RKO (cell line): ENCODE measurements at regions not wholly inside any gene's neighbourhood (a gene's known extent, or its start where the extent isn't known, plus 50 kb on each side); places are given as distances from the start of the nearest gene placed in this dataset.
"Not testable (repeated sequence)": the region's sequence is repeated elsewhere in the genome, so short reads cannot be mapped to it uniquely, and the experiment has no call there.

ENCODE experiments used
- DNase-seq: peaks from one replicate; pipeline ENCODE4 v3.0.0-alpha.2; 2016; ENCODE audit warnings: low spot score

GRCh38 chr1:117754061-117754969 lies 148.5 kb downstream of the TENT5C start:
- DNase-seq: peak; percentile 74

GRCh38 chr1:117757668-117758067 lies 151.8 kb downstream of the TENT5C start:
- DNase-seq: peak; percentile 14

GRCh38 chr1:117758444-117759316 lies 152.8 kb downstream of the TENT5C start:
- DNase-seq: peak; percentile 74

GRCh38 chr1:117759535-117759934 lies 153.7 kb downstream of the TENT5C start:
- no peak for DNase-seq

- DNase-seq: no peak
Measured at GRCh38 chr1:117760069-117760468, 154.2 kb downstream of the TENT5C start.

- DNase-seq: no peak
Measured at GRCh38 chr1:117760485-117760884, 154.6 kb downstream of the TENT5C start.

GRCh38 chr1:117767756-117768155 lies 161.7 kb downstream of the GDAP2 start:
- not testable (repeated sequence) for DNase-seq

GRCh38 chr1:117770981-117771531 lies 158.4 kb downstream of the GDAP2 start:
- no peak for DNase-seq

- no peak for DNase-seq
Measured at GRCh38 chr1:117779364-117779763, 150.1 kb downstream of the GDAP2 start.

- no peak for DNase-seq
Measured at GRCh38 chr1:117780687-117781475, 148.5 kb downstream of the GDAP2 start.

- DNase-seq: no peak
Measured at GRCh38 chr1:117782056-117782455, 147.4 kb downstream of the GDAP2 start.

GRCh38 chr1:117783606-117784396 lies 145.6 kb downstream of the GDAP2 start:
- DNase-seq: no peak

GRCh38 chr1:117788014-117788413 lies 141.4 kb downstream of the GDAP2 start:
- no peak for DNase-seq

- no peak for DNase-seq
Measured at GRCh38 chr1:117793413-117793812, 136.0 kb downstream of the GDAP2 start.

- DNase-seq: no peak
Measured at GRCh38 chr1:117794073-117794472, 135.3 kb downstream of the GDAP2 start.

GRCh38 chr1:117795190-117795589 lies 134.2 kb downstream of the GDAP2 start:
- peak; percentile 46 for DNase-seq

- DNase-seq: no peak
Measured at GRCh38 chr1:117795792-117796191, 133.6 kb downstream of the GDAP2 start.

GRCh38 chr1:117796226-117796625 lies 133.2 kb downstream of the GDAP2 start:
- DNase-seq: no peak

- no peak for DNase-seq
Measured at GRCh38 chr1:117798550-117798949, 130.9 kb downstream of the GDAP2 start.

GRCh38 chr1:117802531-117803257 lies 126.7 kb downstream of the GDAP2 start:
- DNase-seq: no peak
